Body of pancreas (tissue), 4 donors: ENCODE measurements at regions not wholly inside any gene's neighbourhood (a gene's known extent, or its start where the extent isn't known, plus 50 kb on each side); places are given as distances from the start of the nearest gene placed in this dataset.

Experiments used
- POLR2A ChIP-seq, 3 donors: fragments of 450-650 bp; IDR thresholded peaks; one replicate each; pipeline ENCODE4 v1.6.1; 2016; ENCODE audit warnings: antibody characterized with exemption in 3 of 3, mild to moderate bottlenecking in 2 of 3
- TF ChIP-seq, protein P1 (sequence below), 7 experiments: fragments of 450-650 bp in 4 of 7; fragments of 200-600 bp in 3 of 7; sonication (generic) in 3 of 7; IDR thresholded peaks; one replicate each; pipeline ENCODE4 v1.5.1; 2016 to 2019; ENCODE audit warnings: antibody characterized with exemption in 7 of 7

GRCh38 chr14:43665570-43666267 lies 841.4 kb downstream of the FSCB start:
- no peak for TF ChIP-seq POLR2A (IDR thresholded peaks at IDR 0.05)
- TF ChIP-seq, protein P1, sequence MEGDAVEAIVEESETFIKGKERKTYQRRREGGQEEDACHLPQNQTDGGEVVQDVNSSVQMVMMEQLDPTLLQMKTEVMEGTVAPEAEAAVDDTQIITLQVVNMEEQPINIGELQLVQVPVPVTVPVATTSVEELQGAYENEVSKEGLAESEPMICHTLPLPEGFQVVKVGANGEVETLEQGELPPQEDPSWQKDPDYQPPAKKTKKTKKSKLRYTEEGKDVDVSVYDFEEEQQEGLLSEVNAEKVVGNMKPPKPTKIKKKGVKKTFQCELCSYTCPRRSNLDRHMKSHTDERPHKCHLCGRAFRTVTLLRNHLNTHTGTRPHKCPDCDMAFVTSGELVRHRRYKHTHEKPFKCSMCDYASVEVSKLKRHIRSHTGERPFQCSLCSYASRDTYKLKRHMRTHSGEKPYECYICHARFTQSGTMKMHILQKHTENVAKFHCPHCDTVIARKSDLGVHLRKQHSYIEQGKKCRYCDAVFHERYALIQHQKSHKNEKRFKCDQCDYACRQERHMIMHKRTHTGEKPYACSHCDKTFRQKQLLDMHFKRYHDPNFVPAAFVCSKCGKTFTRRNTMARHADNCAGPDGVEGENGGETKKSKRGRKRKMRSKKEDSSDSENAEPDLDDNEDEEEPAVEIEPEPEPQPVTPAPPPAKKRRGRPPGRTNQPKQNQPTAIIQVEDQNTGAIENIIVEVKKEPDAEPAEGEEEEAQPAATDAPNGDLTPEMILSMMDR (IDR thresholded peaks at IDR 0.05) = no peak
